ENCODE measurements at regions not wholly inside any gene's neighbourhood (a gene's known extent, or its start where the extent isn't known, plus 50 kb on each side); places are given as distances from the start of the nearest gene placed in this dataset.
A peak's percentile ranks its signal among the peaks of the same experiment; 100 is the strongest.

DNA sequence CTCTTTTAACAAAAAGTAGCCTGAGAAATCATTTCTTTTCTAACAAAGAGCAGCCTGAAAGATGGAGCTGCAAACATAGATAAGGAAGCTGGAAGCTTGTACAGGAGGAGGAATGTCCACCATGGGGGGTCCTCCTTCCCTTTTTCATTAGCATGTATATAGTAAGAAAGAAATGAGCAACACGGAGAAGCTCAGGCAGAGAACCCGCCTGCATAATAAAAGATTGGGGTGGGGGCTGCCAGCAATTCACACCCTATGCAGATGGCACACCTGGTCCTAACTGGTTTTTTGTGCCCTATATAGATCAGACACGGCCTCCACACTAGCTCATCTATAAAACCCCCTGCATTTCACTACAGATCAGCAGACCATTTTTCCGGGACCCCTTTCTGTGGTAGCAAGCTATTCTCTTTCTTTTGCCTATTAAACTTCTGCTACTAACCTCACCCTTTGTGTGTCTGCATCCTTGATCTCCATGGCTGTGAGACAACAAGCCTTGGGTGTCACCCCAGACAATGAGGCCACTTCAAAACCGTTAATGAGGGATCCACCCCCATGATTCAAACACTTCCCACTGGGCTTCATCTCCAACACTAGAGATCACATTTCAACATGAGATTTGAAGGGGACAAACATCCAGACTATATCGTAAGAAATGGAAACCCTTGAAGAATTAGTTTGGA, 167.5 kb upstream of the FREM2 start:
- no peak for DNase-seq (ENCODE audit: low spot score)

DNA sequence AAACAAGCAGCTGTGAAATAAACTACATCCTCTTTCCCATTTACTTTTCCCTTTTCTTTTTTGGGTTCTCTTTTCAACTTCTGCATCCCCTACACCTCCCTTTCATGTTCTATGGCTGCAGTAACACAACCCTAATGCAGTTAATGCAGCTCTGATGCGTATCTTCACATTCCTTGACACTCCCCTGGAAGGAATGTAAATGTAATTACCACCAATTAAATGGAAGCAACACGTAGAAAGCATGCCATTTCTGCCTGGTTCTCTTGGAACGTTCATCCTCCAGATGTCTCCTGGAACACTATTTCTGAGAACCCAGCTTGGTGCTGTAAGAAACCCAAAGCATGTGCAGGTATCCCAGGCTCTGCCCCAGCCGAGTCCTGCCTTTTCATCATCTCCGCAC, 166.8 kb upstream of the FREM2 start:
- no peak for DNase-seq (ENCODE audit: low spot score)

DNA sequence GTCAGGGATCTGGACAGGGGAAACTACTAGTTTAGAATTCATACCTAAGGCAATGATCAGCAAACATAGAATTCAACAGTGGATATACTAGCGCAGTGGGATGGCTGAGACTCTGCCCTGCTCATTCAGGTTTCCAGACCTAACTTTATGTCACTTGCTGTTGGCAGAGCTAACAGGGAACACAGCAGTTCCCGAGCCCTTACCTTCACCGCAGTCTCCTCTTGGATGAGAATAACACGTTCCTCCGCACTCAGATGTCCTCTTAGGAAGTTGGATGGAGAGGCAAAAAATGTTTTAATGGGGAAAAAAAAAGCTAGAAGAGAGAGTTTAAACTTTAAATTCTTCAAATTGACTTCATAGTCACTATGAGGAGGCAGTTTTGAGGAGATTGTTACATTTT, 159.7 kb upstream of the FREM2 start:
- no peak for DNase-seq (ENCODE audit: low spot score)

DNA sequence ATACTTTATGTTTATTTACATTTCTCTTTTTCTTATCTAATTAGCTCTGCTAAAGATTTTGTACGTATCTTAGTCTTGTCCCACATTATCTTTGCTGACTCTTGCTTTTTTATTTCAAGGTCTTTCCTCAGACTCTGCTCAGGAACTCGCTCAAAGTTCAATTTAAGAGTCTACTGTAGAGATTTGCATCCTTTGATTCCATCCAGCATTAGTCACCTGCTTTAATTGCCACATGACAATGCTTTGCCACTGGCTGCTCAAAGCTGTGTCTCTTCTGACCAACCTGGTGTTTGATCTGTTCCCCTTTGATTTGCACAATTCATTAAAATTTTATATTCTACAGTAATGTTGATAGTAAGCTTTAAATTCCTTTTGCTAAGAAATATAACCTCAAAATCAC, 157.9 kb upstream of the FREM2 start:
- DNase-seq (ENCODE audit: low spot score) = no peak

DNA sequence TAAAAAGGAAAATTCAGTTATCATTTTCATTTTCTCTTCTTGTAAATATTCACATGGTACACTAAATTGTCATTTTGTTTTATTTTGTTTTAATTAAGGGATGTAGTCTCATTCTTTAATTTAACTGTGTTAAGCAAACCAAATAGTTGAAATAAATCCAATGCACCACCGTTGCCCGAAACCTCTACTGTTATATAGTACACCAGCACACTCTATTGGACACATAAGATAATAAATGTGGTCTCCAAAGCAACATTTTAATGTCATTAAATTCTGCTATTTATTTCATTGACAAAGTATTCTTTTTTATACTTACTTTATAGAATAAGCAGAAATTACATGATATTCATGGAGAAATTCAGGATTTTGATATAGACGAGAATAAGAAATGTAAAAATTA, 156.4 kb upstream of the FREM2 start:
- peak; percentile 28 for DNase-seq (ENCODE audit: low spot score)

DNA sequence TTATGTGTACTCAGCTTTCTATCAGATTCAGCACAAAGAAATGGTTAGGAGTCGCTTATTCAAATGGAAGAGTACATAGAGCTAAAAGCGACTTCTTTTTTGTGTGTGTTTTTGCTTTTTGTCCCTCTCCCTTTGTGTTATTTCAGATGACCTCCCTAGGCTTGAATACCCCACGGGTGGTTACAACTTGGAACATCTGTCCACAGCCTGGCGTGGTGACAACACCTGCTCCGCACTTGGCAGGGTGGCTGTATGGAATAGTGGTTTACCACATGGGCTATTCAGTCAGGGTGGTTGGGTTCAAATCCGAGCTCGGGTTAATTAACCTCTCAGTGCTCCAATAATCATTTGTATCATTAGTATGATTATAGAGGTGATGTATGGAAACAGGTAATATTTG, 151.6 kb upstream of the FREM2 start:
- no peak for DNase-seq (ENCODE audit: low spot score)

DNA sequence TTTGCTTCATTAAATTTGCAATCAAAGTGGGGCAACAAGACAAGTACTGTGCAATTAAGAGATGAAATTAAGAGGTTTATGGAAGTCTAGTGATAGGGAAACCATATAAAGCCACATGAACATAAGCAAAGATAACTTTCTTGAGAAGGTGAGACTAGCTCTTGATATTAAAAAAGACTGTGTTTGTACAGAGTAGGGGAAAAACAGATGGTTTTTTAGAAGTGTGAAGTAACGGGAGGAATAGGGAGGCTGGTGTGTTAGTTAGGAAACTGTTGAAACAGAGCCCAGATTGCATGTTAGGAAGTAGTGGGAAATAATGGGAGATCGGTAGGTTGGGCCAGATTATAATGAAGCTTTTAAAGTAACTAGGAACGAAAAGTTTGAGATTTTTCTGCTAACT, 149.8 kb upstream of the FREM2 start:
- DNase-seq (ENCODE audit: low spot score) = no peak

DNA sequence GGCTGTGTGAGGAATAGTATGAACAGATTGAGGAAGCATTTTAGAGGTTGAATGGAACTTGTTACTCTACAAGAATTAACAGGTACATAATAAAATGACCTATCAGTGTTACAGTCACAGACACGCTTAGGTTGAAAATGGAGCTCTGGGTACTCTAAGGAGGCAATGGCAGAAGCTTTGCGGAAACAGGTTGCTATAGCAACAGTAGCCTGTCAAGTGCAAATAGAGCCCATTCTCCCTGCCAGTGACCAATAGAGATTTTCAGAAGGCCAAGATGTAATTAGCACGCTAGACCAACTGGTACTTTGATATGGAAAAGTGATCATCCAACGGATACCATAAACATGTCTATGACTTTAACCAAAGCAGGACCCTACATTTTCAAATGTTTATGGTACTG, 148.5 kb upstream of the FREM2 start:
- no peak for DNase-seq (ENCODE audit: low spot score)

DNA sequence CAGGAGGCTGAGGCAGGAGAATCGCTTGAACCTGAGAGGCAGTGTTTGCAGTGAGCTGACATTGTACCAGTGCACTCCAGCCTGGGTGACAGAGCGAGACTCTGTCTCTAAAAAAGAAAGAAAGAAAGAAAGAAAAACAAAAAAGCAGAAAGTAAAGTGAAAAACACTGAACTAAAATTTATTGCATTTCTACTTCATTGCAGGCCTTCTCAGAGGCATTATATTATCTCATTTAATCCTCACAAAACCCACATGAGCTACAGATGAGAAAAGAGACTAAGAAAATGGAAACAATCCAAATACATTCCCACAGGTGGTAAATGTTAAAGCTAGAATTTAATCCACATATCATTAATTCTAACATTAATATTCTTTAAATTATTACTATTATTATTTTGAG, 147.2 kb upstream of the FREM2 start:
- DNase-seq (ENCODE audit: low spot score) = no peak

DNA sequence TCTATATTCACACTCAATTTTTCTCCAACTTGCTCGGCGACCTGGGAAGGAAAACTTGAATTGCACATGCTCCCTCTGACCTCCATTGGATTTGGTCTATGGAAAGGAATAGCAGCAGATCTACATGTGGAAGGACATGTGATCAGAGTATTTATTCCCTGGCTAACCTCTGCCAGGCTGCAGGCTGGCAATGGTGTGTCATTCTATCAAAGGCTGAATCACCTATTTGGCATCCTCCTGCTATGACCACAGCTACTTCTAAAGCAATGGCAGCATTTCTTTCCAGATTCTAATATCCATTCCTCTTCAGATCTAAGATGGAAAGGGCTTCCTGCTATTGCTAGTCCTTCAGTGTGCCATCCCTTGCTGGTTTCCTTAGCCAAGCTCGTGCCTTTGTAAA, 144.3 kb upstream of the FREM2 start:
- no peak for DNase-seq (ENCODE audit: low spot score)

DNA sequence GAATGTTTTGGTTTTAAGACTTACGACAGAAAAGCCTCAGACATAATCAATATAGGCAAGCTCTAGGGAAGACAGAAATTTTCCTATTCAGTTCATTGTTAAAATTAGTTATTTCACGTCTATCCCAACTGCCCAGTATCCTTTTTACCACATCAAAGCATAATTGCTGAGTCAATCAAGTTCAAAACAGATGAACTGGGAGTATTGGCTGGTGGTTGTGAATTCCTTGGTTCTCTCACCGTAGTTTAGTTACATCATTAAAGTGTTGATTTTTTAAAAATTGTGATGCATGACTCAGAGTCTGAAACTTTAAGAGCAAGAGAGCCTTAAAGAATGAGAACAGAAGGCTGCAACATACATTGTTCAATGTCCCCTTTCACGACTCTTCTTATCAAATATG, 143.3 kb upstream of the FREM2 start:
- DNase-seq (ENCODE audit: low spot score) = no peak

DNA sequence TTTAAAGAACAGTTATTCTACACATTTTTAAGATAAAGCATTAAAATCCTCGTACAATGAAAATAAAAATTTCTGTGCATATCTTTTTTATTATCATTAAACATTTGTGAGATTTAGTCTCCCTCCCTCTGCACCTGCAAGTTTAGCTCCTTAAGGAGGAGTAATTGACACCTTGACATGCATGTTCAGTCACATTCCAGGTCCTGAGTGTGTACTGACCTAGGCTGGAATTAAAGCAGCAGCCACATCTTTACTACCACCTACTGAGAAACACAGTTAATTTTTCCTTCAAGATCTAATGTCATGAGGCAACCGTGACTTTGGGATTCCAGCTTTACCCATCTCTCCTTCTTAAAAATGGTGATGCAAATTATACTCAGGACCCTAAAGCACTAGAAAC, 123.1 kb upstream of the FREM2 start:
- DNase-seq (ENCODE audit: low spot score) = no peak

DNA sequence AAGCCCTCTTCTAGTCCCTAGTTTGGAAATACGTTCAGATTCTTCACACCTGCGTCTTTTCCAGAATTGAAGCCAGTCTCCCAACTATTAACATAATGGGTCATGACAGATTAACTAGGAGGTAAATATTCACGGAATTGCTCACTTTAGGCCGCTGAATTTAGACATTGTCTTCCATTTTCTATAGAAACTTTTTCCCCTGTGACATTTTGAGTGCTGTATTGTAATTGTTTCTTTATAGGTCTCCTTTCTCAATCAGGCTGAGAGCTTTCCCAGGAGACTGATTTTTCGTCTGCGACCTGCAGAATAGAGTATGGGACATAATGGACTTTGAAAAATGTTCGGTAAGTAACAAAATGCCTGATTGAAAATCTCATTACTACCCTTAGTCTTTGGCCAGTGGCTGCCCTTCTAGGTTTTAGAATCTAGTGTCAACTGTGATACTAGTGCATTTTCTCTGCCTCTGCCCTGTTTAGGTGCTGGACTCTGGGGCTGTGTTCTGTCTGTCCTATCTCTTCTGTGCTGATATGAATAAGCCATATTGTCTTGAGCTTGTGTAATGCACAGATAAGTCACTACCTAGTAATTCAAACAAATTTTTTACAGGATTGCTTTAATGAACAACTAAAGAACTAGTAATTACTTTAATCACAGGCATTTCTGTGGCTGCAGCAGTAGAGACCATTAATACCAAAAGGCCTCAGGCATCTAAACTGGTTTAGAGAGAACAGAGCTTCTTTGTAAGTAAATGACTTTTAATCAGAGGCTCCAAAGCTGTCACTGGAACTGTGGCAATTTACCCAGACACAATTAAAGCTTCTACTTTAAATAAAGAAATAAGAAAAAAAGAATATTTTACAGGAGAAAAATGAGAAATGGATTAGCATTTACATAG, 122.4 kb upstream of the FREM2 start:
- DNase-seq (ENCODE audit: low spot score) = peak; percentile 84

DNA sequence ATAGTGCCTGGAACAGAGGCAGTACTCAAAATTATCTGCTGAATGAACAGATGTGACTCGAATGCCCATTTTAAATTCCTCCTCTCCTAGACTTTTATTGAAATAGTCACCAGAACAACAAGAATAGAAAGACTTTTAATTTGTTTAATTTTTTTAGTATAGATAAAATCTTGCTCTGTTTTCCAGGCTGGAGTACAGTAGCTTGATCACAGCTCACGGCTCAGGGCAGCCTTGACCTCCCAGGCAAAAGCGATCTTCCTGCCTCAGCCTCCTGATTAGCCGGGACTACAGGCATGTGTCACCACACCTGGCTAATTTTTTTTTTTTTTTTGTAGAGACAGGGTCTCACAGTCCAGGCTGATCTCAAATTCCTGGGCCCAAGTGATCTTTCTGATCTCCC, 120.9 kb upstream of the FREM2 start:
- DNase-seq (ENCODE audit: low spot score) = no peak

DNA sequence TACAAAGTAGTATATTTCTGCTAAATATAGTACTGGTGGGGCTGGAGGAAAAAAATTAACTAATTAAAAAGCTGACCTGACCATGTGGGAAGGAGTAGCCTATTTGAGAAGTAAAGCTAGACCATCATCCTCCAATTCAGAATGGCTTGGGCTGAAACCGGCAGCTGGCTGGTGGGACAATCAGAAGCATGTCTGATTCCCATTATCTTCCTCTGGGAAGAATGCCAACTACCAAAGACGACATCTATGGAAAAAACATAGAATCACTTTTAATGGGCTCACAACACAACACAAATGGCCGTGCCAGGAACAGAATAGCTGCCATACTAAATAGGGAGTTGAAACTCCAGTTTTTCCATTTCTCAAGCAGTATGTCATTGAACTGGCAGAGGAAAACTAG, 120.4 kb upstream of the FREM2 start:
- peak; percentile 30 for DNase-seq (ENCODE audit: low spot score)

DNA sequence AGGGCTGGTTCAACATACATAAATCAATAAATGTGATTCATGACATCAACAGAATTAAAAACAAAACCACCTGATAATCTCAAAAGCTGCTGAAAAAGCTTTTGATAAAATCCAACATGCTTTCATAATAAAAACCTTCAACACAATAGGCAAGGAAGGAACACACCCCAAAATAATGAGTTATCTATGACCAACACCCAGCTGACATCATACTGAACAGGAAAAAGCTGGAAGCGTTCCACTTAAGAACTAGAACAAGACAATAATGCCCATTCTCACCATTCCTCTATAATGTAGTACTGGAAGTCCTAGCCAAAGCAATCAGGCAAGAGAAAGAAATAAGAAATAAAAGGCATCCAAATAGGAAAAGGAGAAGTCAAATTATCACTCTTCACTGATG, 116.2 kb upstream of the FREM2 start:
- DNase-seq (ENCODE audit: low spot score) = no peak

DNA sequence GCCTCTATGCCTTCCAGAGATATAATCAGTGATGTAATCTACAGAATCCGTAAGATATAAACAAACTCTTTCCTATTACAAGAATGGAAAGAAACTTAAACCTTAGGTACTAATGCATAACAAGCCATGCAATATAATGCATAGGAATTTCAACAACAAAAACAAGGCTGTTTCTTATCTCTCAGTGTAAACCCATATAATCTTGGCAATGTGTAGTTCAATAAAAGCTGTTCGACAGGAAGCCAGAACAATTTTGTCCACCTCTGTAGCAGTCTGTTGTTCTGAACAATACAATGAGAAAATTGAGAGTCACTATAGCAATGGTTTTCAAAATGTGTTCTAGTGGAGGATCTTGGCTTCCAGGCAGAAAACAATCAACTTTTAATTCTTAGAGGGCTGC, 111.5 kb upstream of the FREM2 start:
- no peak for DNase-seq (ENCODE audit: low spot score)

DNA sequence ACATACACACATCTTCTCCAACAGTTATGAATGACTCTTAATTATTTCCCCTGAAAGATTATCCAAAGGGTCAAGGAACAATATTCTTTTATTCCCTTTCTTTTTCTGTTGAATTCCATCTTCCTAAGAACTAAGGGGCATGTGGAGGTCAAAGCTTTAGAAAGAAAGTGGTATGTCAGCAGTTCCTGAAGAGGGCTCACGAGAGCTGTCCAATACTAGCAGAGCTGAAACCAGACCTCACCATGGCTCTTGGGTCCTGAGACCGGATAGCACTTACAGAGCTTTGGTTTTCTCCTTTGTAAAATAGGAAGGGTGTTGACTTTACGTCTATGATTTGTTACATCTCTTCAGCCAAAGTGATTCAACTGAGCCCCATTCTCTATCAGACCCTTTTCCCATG, 109.8 kb upstream of the FREM2 start:
- DNase-seq (ENCODE audit: low spot score) = no peak

DNA sequence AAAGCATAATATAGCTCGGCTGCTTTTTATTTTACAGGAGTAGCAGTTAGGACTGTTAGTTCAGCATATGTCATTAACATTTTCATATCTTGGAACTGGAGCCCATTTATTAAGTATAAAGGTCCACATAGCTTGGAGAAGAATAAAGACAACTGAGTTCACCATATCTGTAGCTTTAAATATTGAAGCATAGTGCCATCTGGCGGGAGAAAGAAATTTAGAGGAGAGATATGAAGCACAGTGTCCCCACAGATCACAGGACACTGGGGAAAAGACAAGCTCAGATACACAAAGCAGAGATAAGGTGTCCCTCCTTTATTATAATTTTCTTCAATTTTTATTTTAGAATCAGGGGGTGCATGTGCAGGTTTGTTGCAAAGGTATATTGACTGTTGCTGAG, 104.7 kb upstream of the FREM2 start:
- peak; percentile 89 for DNase-seq (ENCODE audit: low spot score)

DNA sequence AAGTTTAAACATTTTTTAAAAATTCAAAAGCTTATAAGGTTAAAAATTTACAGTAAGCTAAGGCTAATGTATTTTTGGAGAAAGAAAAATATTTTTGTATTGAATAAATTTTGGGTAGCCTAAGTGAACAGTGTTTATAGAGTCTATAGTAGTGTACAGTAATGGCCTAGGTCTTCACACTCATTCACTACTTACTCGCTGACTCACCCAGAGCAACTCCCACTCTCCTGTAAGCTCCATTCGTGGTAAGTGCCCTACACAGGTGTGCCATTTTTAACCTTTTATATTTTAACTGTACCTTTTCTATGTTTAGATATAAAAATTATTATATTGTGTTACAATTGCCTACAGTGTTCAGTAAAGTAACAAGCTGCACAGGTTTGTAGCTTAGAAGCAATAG, 96.6 kb upstream of the FREM2 start:
- DNase-seq (ENCODE audit: low spot score) = no peak

DNA sequence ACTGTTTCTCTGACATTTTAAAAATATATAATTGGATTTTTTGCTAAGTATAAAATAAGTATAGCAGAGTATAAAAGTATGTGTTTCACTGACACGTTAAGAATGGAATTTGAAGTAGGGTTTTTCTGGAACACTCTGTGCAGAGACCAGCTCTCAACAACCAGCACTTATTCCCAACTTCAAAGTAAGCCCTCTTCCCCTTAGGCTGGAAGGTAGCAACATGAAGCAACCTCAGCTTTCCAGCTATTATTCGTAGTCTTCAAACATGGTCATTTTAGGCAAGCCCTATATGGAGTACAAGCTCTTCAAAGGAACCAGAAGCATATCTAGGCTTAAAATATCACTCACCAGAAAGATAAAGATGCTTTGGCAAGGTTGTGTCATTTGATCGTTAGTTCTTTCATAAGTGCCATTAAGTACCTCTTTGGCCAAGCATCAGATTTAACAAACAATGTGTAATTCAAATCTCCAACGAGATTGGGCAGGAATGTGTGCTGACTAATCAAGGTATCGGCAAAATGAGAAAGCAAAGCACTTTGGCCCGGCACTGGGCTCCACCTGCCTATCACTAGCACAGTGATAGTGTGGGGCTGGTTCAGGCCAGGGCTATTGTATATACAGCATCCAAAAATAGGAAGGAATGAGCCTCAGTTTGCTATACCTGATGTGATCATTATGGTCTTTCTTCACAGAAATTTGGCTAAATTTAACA, 95.9 kb upstream of the FREM2 start:
- no peak for DNase-seq (ENCODE audit: low spot score)

DNA sequence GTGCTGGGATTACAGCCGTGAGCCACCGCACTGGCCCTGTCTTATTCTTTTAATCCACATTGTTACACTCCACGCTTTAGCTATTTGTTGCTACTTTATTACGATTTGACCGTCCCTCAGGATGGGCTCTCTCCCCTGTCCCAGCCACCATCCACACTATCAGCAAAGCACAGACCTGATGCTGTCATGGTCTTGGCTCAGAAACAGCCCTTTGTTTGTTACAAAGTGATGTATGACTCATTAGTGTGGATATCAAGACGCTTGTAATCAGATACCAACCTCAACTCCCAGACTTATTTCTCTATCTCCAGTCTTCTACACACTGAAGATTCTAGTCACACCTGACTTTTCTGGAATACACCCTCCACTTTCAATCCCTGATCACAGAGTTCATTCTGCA, 84.6 kb upstream of the FREM2 start:
- DNase-seq (ENCODE audit: low spot score) = no peak

Measured in pons (tissue), 1 donor.